GM19372 (cell line): ENCODE measurements at regions not wholly inside any gene's neighbourhood (a gene's known extent, or its start where the extent isn't known, plus 50 kb on each side); places are given as distances from the start of the nearest gene placed in this dataset.

ENCODE experiments used
- ATAC-seq: cut with Tn5 transposase; IDR thresholded peaks from one replicate; pipeline ENCODE4 v1.9.1; 2021; ENCODE audit warnings: mild to moderate bottlenecking, low read depth, moderate library complexity; ENCODE audit not compliant: unreplicated experiment

GRCh38 chr1:108082738-108083562, 117.2 kb downstream of the SLC25A24 start:
- no peak for ATAC-seq

GRCh38 chr1:108082001-108082400, 117.0 kb upstream of the VAV3 start:
- ATAC-seq, result no peak

GRCh38 chr1:108080448-108080847, 115.5 kb upstream of the VAV3 start:
- ATAC-seq, result no peak

GRCh38 chr1:108079440-108080025, 114.6 kb upstream of the VAV3 start:
- ATAC-seq, result no peak

GRCh38 chr1:108077991-108078390, 113.0 kb upstream of the VAV3 start:
- ATAC-seq, result no peak

GRCh38 chr1:108075055-108075454, 110.1 kb upstream of the VAV3 start:
- ATAC-seq, result peak; percentile 74

GRCh38 chr1:108072776-108073175, 107.8 kb upstream of the VAV3 start:
- no peak for ATAC-seq

GRCh38 chr1:108072212-108072611, 107.2 kb upstream of the VAV3 start:
- no peak for ATAC-seq

GRCh38 chr1:108071601-108072000, 106.6 kb upstream of the VAV3 start:
- peak; percentile 64 for ATAC-seq

GRCh38 chr1:108070662-108071061, 105.7 kb upstream of the VAV3 start:
- ATAC-seq, result no peak

- ATAC-seq, result no peak
Measured at GRCh38 chr1:108067884-108068540, 103.0 kb upstream of the VAV3 start.

GRCh38 chr1:108066808-108067207, 101.8 kb upstream of the VAV3 start:
- no peak for ATAC-seq

GRCh38 chr1:108064255-108064654, 99.3 kb upstream of the VAV3 start:
- ATAC-seq, result no peak

GRCh38 chr1:108063703-108064102, 98.7 kb upstream of the VAV3 start:
- no peak for ATAC-seq

GRCh38 chr1:108059945-108060344, 95.0 kb upstream of the VAV3 start:
- no peak for ATAC-seq

GRCh38 chr1:108057541-108057940, 92.6 kb upstream of the VAV3 start:
- no peak for ATAC-seq

- no peak for ATAC-seq
Measured at GRCh38 chr1:108056436-108056990, 91.5 kb upstream of the VAV3 start.

- ATAC-seq, result no peak
Measured at GRCh38 chr1:108055387-108055786, 90.4 kb upstream of the VAV3 start.

- ATAC-seq, result no peak
Measured at GRCh38 chr1:108054396-108054795, 89.4 kb upstream of the VAV3 start.

- ATAC-seq, result no peak
Measured at GRCh38 chr1:108053270-108054013, 88.5 kb upstream of the VAV3 start.
